A549 (cell line): ENCODE measurements at regions not wholly inside any gene's neighbourhood (a gene's known extent, or its start where the extent isn't known, plus 50 kb on each side); places are given as distances from the start of the nearest gene placed in this dataset.

Experiments used
- ATAC-seq, 2 experiments: fragments of 200-7000 bp in 1 of 2; fragments of >200 bp in 1 of 2; cut with Nextera tagmentation in 1 of 2; cut with Tn5 transposase in 1 of 2; 3 replicates each; pipeline versions ENCODE4 v1.8.0 to v1.9.1; 2018 to 2020; ENCODE audit warnings: mild to moderate bottlenecking in 1 of 2, moderate library complexity in 1 of 2
- CTCF ChIA-PET: fragments of 300-600 bp; sonication (Branson Sonifier 250); formaldehyde crosslinking; extraction: SDS; loops from one replicate; lab custom pipeline; 2021; ENCODE audit warnings: antibody characterized with exemption, inconsistent platforms; lab: Yijun Ruan, JAX
- POLR2A ChIA-PET: fragments of 350-600 bp; formaldehyde crosslinking; extraction: SDS; loops from one replicate; lab custom pipeline; 2021; ENCODE audit warnings: antibody characterized with exemption, inconsistent platforms; lab: Yijun Ruan, JAX
- DNase-seq, 2 experiments: peaks; one replicate each; pipeline versions ENCODE4 v3.0.0 to v3.0.0-alpha.2; 2011 to 2016; ENCODE audit warnings: low read depth in 1 of 2, low spot score in 1 of 2
- FAIRE-seq: peaks from 2 replicates; lab custom pipeline; 2011; peaks lifted over from hg19 to GRCh38; lab: Jason Lieb, UNC
- H3K27ac ChIP-seq, 2 experiments: fragments of >200 bp; sonication (Bioruptor Twin); formaldehyde crosslinking; 3 replicates each; pipeline ENCODE4 v1.5.1; 2016 to 2017
- H3K4me1 ChIP-seq: fragments of >200 bp; sonication (Bioruptor Twin); formaldehyde crosslinking; 3 replicates; pipeline ENCODE4 v1.6.1; 2016
- H3K4me2 ChIP-seq: fragments of >200 bp; sonication (Bioruptor Twin); formaldehyde crosslinking; 3 replicates; pipeline ENCODE4 v1.6.1; 2016
- H3K4me3 ChIP-seq: fragments of >200 bp; sonication (Bioruptor Twin); formaldehyde crosslinking; 3 replicates; pipeline ENCODE4 v1.5.1; 2016
- H3K9me3 ChIP-seq: fragments of >200 bp; sonication (Bioruptor Twin); formaldehyde crosslinking; 3 replicates; pipeline ENCODE4 v1.6.1; 2016
- CBX2 ChIP-seq: fragments of 200-600 bp; sonication (generic); IDR thresholded peaks from 2 replicates; pipeline ENCODE4 v1.6.1; 2016; ENCODE audit warnings: low read depth, mild to moderate bottlenecking, borderline replicate concordance
- CEBPB ChIP-seq, 2 experiments: fragments of >200 bp in 1 of 2; sonication (Bioruptor Twin) in 1 of 2; formaldehyde crosslinking in 1 of 2; IDR thresholded peaks; 2 replicates each; pipeline ENCODE4 v1.6.1; 2012 to 2016
- EHF ChIP-seq: fragments of 250-450 bp; sonication (Bioruptor Pico); IDR thresholded peaks from 2 replicates; pipeline ENCODE4 v1.5.0; 2020; ENCODE audit warnings: mild to moderate bottlenecking
- FOSL2 ChIP-seq, 2 experiments: fragments of 450-650 bp in 1 of 2; fragments of >200 bp in 1 of 2; sonication (Bioruptor Twin) in 1 of 2; formaldehyde crosslinking; IDR thresholded peaks; 2 replicates each; pipeline versions ENCODE4 v1.5.0 to v1.6.1; 2016 to 2020; ENCODE audit warnings: mild to moderate bottlenecking in 1 of 2, moderate library complexity in 1 of 2
- HDAC2 ChIP-seq: fragments of 200-600 bp; sonication (generic); IDR thresholded peaks from 2 replicates; pipeline ENCODE4 v1.6.1; 2016
- HEYL ChIP-seq: fragments of 250-450 bp; sonication (Bioruptor Pico); IDR thresholded peaks from 2 replicates; pipeline ENCODE4 v1.8.0; 2021; ENCODE audit warnings: mild to moderate bottlenecking, moderate library complexity
- HOXA7 ChIP-seq: fragments of 250-450 bp; sonication (Bioruptor Pico); IDR thresholded peaks from 2 replicates; pipeline ENCODE4 v1.5.0; 2020; ENCODE audit warnings: mild to moderate bottlenecking, moderate library complexity
- HOXB13 ChIP-seq: fragments of 250-450 bp; sonication (Bioruptor Pico); IDR thresholded peaks from 2 replicates; pipeline ENCODE4 v1.5.0; 2020; ENCODE audit warnings: low read depth, mild to moderate bottlenecking, moderate library complexity
- HOXB5 ChIP-seq: fragments of 250-450 bp; sonication (Bioruptor Pico); IDR thresholded peaks from 2 replicates; pipeline ENCODE4 v1.5.0; 2020; ENCODE audit warnings: mild to moderate bottlenecking, moderate library complexity
- JUN ChIP-seq, 2 experiments: fragments of >200 bp; sonication (Bioruptor Twin); formaldehyde crosslinking; IDR thresholded peaks; 2 replicates in 1 of 2; 3 replicates in 1 of 2; pipeline ENCODE4 v1.6.1; 2016 to 2017
- JUNB ChIP-seq: fragments of >200 bp; sonication (Bioruptor Twin); formaldehyde crosslinking; IDR thresholded peaks from 2 replicates; pipeline ENCODE4 v1.6.1; 2016
- KDM1A ChIP-seq: fragments of 200-600 bp; sonication (generic); IDR thresholded peaks from 2 replicates; pipeline ENCODE4 v1.6.1; 2016; ENCODE audit warnings: low read depth, mild to moderate bottlenecking
- KDM5A ChIP-seq: fragments of 200-600 bp; sonication (generic); IDR thresholded peaks from 2 replicates; pipeline ENCODE4 v1.6.1; 2016; ENCODE audit warnings: antibody characterized with exemption, mild to moderate bottlenecking
- MAFK ChIP-seq: fragments of 450-650 bp; IDR thresholded peaks from 2 replicates; pipeline ENCODE4 v1.6.1; 2014; ENCODE audit not compliant: partially characterized antibody
- MAZ ChIP-seq: fragments of 150-350 bp; IDR thresholded peaks from 2 replicates; pipeline ENCODE4 v1.6.1; 2014; ENCODE audit warnings: antibody characterized with exemption, low read depth, low read length, borderline replicate concordance
- NFE2L2 ChIP-seq: fragments of 150-350 bp; conservative IDR thresholded peaks from 2 replicates; pipeline ENCODE4 v1.6.1; 2014; ENCODE audit warnings: low read length
- NR3C1 ChIP-seq: fragments of >200 bp; sonication (Bioruptor Twin); formaldehyde crosslinking; IDR thresholded peaks from 3 replicates; pipeline ENCODE4 v1.6.1; 2017
- POLR2AphosphoS2 ChIP-seq: conservative IDR thresholded peaks from 2 replicates; pipeline ENCODE4 v1.6.1; 2012; ENCODE audit warnings: low read length, improper control_type of control experiment, inconsistent platforms
- RARB ChIP-seq: fragments of 250-450 bp; sonication (Bioruptor Pico); IDR thresholded peaks from 2 replicates; pipeline ENCODE4 v1.8.0; 2021; ENCODE audit warnings: mild to moderate bottlenecking, moderate library complexity
- RCOR1 ChIP-seq: fragments of 150-350 bp; IDR thresholded peaks from 2 replicates; pipeline ENCODE4 v1.6.1; 2014; ENCODE audit warnings: antibody characterized with exemption, low read length, low read depth
- RFX5 ChIP-seq: fragments of 450-650 bp; IDR thresholded peaks from 2 replicates; pipeline ENCODE4 v1.7.1; 2014; ENCODE audit warnings: antibody characterized with exemption, mild to moderate bottlenecking, moderate library complexity
- RNF2 ChIP-seq: fragments of 200-600 bp; sonication (generic); IDR thresholded peaks from 2 replicates; pipeline ENCODE4 v1.6.1; 2016; ENCODE audit warnings: low read depth, mild to moderate bottlenecking, antibody characterized with exemption, moderate library complexity, borderline replicate concordance
- SREBF2 ChIP-seq: fragments of 450-650 bp; IDR thresholded peaks from 2 replicates; pipeline ENCODE4 v1.6.1; 2014; ENCODE audit warnings: mild to moderate bottlenecking, moderate library complexity
- TP53 ChIP-seq: fragments of 250-450 bp; sonication (Bioruptor Pico); IDR thresholded peaks from 2 replicates; pipeline ENCODE4 v1.5.0; 2021; ENCODE audit warnings: mild to moderate bottlenecking, moderate library complexity
- ZNF302 ChIP-seq: fragments of 250-450 bp; sonication (Bioruptor Pico); IDR thresholded peaks from 2 replicates; pipeline ENCODE4 v1.9.0; 2021; ENCODE audit warnings: inconsistent platforms, mild to moderate bottlenecking, moderate library complexity
- WGBS: methylation state at CpG from one replicate; pipeline ENCODE4 v1.1.6; 2017; ENCODE audit errors: missing lambda C conversion rate; 5-methylcytosine and 5-hydroxymethylcytosine counted together
- TF ChIP-seq, protein P1 (sequence below): fragments of 150-350 bp; IDR thresholded peaks from 2 replicates; pipeline ENCODE4 v1.6.1; 2014; ENCODE audit warnings: low read depth, mild to moderate bottlenecking, low read length
- TF ChIP-seq, protein P2 (sequence below): IDR thresholded peaks from 2 replicates; pipeline ENCODE4 v1.6.1; 2012; ENCODE audit warnings: low read depth, borderline replicate concordance
- TF ChIP-seq, protein P3 (sequence below): fragments of 200-600 bp; sonication (generic); IDR thresholded peaks from 2 replicates; pipeline ENCODE4 v1.6.1; 2016; ENCODE audit warnings: antibody characterized with exemption, mild to moderate bottlenecking, moderate library complexity
- TF ChIP-seq, protein P4 (sequence below): fragments of >200 bp; sonication (Bioruptor Twin); formaldehyde crosslinking; IDR thresholded peaks from 3 replicates; pipeline ENCODE4 v1.5.1; 2016

DNA sequence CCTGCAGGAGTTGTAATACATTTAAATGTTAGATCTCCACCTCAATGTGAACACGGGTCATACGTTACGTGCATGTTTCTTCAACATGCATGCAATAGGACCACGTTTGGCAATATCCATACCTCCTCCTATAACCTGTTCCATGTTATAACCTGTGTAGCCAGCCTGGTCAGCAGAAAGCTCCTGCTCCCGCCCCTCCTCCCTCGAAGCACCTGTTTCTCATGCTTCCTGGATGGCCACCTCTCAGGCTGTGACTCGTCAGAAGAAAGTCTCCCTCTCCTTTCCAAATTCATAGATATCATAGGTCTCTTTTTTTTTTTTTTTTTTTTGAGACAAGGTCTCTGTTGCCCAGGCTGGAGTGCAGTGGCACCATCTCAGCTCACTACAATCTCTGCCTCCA lies 96.5 kb downstream of the HMX1 start (continued):
- TF ChIP-seq, protein P1, sequence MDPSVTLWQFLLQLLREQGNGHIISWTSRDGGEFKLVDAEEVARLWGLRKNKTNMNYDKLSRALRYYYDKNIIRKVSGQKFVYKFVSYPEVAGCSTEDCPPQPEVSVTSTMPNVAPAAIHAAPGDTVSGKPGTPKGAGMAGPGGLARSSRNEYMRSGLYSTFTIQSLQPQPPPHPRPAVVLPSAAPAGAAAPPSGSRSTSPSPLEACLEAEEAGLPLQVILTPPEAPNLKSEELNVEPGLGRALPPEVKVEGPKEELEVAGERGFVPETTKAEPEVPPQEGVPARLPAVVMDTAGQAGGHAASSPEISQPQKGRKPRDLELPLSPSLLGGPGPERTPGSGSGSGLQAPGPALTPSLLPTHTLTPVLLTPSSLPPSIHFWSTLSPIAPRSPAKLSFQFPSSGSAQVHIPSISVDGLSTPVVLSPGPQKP = no peak
- no peak for TF ChIP-seq HOXB13
- no peak for TF ChIP-seq POLR2AphosphoS2

DNA sequence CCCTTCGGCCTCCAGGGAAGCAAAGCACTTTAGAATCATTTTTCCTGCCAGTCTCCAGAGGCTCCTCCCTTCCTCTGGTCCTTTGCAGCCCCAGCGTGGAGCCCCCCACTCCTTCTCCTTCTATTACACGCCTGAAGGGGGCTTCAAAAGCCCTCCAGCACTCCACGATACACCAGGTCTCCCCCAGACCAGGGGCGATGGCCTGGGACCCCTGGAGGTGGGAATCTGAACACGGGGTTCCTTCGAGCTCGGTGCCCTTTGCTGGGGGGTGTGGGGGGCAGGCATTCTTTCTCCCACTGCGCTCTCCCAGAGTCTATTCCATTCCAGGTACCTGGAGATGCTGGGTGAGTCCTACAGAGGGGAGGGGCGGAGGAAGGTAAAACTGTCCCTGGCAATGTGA lies 97.6 kb downstream of the HMX1 start:
- 36% methylated on average over 9 of the region's 10 CpGs for WGBS
- DNase-seq (no peak), ATAC-seq (no peak), FAIRE-seq (no peak)
- no peaks in the 10 kb centered on the region for H3K9me3 ChIP-seq
- TF ChIP-seq EHF (CRISPR knock-in tag) (no peak), KDM1A (no peak), NFE2L2 (no peak), SREBF2 (no peak), NR3C1 (no peak), TP53 (CRISPR knock-in tag) (no peak), ZNF302 (CRISPR knock-in tag) (no peak), KDM5A (no peak), JUNB (no peak), HOXB13 (no peak), RARB (CRISPR knock-in tag) (no peak), RFX5 (no peak), MAFK (no peak), RNF2 (no peak), POLR2AphosphoS2 (no peak), HEYL (CRISPR knock-in tag) (no peak), CEBPB (IDR thresholded peaks at IDR 0.05) (no peak), HDAC2 (no peak)
- TF ChIP-seq, protein P2, sequence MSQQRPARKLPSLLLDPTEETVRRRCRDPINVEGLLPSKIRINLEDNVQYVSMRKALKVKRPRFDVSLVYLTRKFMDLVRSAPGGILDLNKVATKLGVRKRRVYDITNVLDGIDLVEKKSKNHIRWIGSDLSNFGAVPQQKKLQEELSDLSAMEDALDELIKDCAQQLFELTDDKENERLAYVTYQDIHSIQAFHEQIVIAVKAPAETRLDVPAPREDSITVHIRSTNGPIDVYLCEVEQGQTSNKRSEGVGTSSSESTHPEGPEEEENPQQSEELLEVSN = no peak
- H3K27ac ChIP-seq = no peak overlapping the region
- H3K4me2 ChIP-seq = no peak overlapping the region
- no peaks in the 10 kb centered on the region for H3K4me1 ChIP-seq
- CTCF ChIA-PET = interaction anchor here (0.9 kb wide), 1 partner anchor 144 kb away, joined by 3 read pairs; no protein-coding TSS in a partner anchor
- POLR2A ChIA-PET = no interaction called here
- no peak overlapping the region for H3K4me3 ChIP-seq

DNA sequence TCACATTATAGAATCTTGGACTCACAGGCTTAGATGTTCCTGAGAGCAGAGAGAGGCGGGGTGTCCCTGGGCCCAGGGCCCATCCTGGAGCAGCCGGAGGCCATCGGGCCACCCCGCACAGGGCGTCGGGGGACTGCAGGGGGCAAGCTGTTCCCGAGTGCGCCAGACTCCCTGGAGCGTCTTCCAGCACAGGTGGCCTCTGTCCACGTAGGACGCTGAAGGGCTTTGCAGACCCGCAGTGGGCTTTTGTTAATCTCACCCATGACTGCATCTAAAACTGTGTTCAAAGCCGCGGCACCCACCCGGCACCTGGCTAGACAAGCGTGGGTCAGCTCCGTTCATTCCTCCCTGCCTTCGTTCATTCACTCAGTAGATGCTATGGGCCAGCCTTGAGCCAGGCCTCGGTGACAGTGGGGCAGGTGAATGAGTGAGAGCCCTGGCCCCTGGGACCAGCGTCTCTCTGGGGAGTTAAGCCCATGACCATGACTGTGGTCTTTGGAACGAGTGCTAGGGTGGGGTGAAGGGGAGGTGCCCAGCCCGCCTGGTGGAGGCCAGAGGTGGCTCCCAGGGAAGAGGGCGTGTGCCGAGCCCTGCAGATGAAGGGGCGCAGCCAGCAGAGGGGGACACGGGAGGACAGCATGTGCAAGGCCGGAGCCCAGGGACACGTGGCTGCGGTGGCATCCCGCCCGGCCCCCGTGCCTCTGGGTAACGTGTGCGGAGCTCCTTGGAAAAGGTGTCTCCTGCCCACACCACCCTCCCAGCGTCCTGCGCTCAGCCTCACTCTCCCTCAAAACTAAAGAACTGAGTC lies 98.3 kb downstream of the HMX1 start:
- ChIA-PET CTCF (no interaction called here), POLR2A (no interaction called here)
- H3K27ac ChIP-seq = no peak overlapping the region
- H3K4me1 ChIP-seq = no peaks in the 10 kb centered on the region
- no peak for ATAC-seq
- 71% methylated on average over 11 of the region's 36 CpGs for WGBS
- DNase-seq = no peak
- H3K9me3 ChIP-seq = no peaks in the 10 kb centered on the region
- no peak overlapping the region for H3K4me3 ChIP-seq
- H3K4me2 ChIP-seq = no peak overlapping the region
- FAIRE-seq = no peak
- no peak for TF ChIP-seq CBX2
- TF ChIP-seq JUN (IDR thresholded peaks at IDR 0.05) = no peak
- no peak for TF ChIP-seq RARB (CRISPR knock-in tag)
- TF ChIP-seq KDM1A = no peak
- TF ChIP-seq RCOR1 = no peak
- TF ChIP-seq, protein P3, sequence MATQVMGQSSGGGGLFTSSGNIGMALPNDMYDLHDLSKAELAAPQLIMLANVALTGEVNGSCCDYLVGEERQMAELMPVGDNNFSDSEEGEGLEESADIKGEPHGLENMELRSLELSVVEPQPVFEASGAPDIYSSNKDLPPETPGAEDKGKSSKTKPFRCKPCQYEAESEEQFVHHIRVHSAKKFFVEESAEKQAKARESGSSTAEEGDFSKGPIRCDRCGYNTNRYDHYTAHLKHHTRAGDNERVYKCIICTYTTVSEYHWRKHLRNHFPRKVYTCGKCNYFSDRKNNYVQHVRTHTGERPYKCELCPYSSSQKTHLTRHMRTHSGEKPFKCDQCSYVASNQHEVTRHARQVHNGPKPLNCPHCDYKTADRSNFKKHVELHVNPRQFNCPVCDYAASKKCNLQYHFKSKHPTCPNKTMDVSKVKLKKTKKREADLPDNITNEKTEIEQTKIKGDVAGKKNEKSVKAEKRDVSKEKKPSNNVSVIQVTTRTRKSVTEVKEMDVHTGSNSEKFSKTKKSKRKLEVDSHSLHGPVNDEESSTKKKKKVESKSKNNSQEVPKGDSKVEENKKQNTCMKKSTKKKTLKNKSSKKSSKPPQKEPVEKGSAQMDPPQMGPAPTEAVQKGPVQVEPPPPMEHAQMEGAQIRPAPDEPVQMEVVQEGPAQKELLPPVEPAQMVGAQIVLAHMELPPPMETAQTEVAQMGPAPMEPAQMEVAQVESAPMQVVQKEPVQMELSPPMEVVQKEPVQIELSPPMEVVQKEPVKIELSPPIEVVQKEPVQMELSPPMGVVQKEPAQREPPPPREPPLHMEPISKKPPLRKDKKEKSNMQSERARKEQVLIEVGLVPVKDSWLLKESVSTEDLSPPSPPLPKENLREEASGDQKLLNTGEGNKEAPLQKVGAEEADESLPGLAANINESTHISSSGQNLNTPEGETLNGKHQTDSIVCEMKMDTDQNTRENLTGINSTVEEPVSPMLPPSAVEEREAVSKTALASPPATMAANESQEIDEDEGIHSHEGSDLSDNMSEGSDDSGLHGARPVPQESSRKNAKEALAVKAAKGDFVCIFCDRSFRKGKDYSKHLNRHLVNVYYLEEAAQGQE = no peak
- TF ChIP-seq FOSL2 (IDR thresholded peaks at IDR 0.05) = no peak
- TF ChIP-seq FOSL2 (CRISPR knock-in tag; IDR thresholded peaks at IDR 0.05) = no peak
- no peak for TF ChIP-seq MAZ
- no peak for TF ChIP-seq HEYL (CRISPR knock-in tag)
- TF ChIP-seq HOXB5 (CRISPR knock-in tag) = no peak
- no peak for TF ChIP-seq HOXA7 (CRISPR knock-in tag)
- TF ChIP-seq SREBF2 = no peak
- TF ChIP-seq, protein P4, sequence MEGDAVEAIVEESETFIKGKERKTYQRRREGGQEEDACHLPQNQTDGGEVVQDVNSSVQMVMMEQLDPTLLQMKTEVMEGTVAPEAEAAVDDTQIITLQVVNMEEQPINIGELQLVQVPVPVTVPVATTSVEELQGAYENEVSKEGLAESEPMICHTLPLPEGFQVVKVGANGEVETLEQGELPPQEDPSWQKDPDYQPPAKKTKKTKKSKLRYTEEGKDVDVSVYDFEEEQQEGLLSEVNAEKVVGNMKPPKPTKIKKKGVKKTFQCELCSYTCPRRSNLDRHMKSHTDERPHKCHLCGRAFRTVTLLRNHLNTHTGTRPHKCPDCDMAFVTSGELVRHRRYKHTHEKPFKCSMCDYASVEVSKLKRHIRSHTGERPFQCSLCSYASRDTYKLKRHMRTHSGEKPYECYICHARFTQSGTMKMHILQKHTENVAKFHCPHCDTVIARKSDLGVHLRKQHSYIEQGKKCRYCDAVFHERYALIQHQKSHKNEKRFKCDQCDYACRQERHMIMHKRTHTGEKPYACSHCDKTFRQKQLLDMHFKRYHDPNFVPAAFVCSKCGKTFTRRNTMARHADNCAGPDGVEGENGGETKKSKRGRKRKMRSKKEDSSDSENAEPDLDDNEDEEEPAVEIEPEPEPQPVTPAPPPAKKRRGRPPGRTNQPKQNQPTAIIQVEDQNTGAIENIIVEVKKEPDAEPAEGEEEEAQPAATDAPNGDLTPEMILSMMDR = no peak
- no peak for TF ChIP-seq RFX5
